ENCODE measurements at regions not wholly inside any gene's neighbourhood (a gene's known extent, or its start where the extent isn't known, plus 50 kb on each side); places are given as distances from the start of the nearest gene placed in this dataset.
A peak's percentile ranks its signal among the peaks of the same experiment; 100 is the strongest.
"Not testable (repeated sequence)": the region's sequence is repeated elsewhere in the genome, so short reads cannot be mapped to it uniquely, and the experiment has no call there.

DNA sequence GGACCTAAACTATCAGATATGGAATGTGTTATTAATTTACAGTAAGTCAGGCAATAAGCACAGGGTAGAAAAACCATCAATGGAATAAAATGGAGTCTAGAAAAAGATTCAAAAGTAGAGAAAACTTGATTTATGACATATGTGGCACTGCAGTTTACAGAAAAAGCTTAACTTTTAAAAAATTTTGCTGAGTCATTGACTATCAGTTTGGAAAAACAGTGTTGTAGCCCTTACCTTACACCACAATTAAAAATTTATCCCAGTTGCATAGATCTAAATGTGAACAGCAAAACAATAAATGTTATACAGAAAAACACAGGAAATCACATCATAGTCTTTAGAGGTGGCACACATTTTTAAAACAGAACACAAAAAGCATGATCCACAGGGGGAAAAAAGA lies 108.5 kb downstream of the USP22 start:
- no peak overlapping the region for H3K9ac ChIP-seq (ENCODE audit: low read length)
- DNase-seq (ENCODE audit: low read depth) = peak; percentile 25
- H3K4me3 ChIP-seq (ENCODE audit: low read length) = no peak overlapping the region
- no peaks in the 10 kb centered on the region for H3K9me3 ChIP-seq (ENCODE audit: control insufficient read depth, low read length)
- no peaks in the 10 kb centered on the region for H3K27me3 ChIP-seq (replicated peaks; ENCODE audit: control insufficient read depth, insufficient read depth, low read length)
- H3K36me3 ChIP-seq (ENCODE audit: control insufficient read depth, insufficient read depth, low read length, severe bottlenecking) = no peaks in the 10 kb centered on the region
- H3K4me1 ChIP-seq (ENCODE audit: control insufficient read depth, insufficient read depth, low read length) = peaks cover 26% of the 10 kb centered on the region

DNA sequence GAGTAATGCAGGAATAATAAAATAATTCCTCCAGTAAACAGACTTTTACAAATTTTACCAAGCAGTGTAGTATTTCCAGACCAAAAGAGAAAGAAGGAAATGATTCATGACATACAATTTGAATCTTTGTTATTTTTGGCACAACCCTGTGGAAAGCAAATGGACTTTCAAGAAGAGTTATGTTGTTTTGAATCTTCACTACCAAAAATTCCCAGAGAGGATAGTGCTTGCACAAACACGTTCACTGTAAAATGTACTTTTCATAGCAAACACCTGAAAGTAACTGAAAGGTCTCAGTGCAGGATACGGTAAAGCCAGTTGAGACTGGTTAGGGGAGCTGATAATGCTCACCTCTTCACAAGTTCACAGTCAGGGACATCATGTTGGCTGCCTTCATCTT lies 107.1 kb downstream of the USP22 start:
- Histone ChIP-seq H3K36me3 (ENCODE audit: control insufficient read depth, insufficient read depth, low read length, severe bottlenecking) (no peaks in the 10 kb centered on the region), H3K4me3 (ENCODE audit: low read length) (peak overlapping the region; percentile 55), H3K9me3 (ENCODE audit: control insufficient read depth, low read length) (no peaks in the 10 kb centered on the region), H3K9ac (ENCODE audit: low read length) (no peak overlapping the region), H3K4me1 (ENCODE audit: control insufficient read depth, insufficient read depth, low read length) (peaks cover 26% of the 10 kb centered on the region), H3K27me3 (replicated peaks; ENCODE audit: control insufficient read depth, insufficient read depth, low read length) (no peaks in the 10 kb centered on the region)
- DNase-seq (ENCODE audit: low read depth) = peak; percentile 81

DNA sequence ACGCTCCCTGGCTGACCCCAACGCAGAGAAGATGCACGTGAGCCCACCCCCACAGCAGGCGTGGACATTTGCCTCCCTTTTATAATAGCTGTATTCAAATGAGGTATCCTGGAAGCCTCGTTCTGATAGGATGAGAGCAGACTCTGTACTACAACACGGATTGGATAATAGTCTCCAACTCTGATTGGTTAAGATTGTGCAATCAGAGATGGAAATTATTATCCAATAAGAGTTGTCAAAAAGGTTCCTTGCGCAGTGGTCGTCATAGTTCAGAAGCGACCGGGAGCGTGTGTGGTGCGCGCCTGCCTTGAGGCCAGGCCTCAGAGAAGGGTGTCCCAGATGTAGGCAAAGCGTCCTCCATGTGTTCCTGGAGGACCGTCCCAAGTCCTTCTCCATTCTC lies 104.6 kb downstream of the USP22 start:
- H3K4me3 ChIP-seq (ENCODE audit: low read length) = no peak overlapping the region
- no peaks in the 10 kb centered on the region for H3K36me3 ChIP-seq (ENCODE audit: control insufficient read depth, insufficient read depth, low read length, severe bottlenecking)
- H3K27me3 ChIP-seq (replicated peaks; ENCODE audit: control insufficient read depth, insufficient read depth, low read length) = no peaks in the 10 kb centered on the region
- peaks cover 26% of the 10 kb centered on the region for H3K4me1 ChIP-seq (ENCODE audit: control insufficient read depth, insufficient read depth, low read length)
- no peaks in the 10 kb centered on the region for H3K9me3 ChIP-seq (ENCODE audit: control insufficient read depth, low read length)
- H3K9ac ChIP-seq (ENCODE audit: low read length) = no peak overlapping the region
- DNase-seq (ENCODE audit: low read depth) = no peak

DNA sequence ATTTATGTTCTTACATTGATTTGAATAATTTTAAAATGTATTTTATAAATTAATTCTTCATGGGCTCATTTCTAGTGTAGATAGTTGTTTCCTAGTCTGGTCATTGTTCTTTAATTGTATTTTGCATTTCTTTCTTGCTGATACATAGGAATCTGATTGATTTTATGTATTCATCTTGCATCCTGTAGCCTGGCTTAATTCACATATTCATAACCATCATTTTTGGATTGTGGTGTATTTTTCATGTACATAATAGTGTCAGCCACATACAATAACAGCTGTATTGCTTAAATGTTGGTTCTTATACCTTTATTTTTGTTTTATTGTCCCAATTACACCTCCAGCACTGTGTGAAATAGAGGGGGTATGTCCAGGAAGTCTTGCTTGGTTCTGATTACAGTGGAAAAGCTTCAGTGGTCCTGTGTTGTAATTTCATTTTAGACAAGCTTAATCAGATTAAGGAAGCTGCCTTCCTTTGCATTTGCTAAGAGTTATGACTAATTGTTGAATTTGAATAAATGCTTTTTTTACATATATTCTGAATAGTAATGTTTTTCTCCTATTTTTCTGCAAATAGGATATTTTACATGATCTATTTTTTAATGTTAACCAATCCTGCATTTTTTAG lies 103.7 kb downstream of the USP22 start:
- DNase-seq (ENCODE audit: low read depth) = no peak
- Histone ChIP-seq H3K9ac (ENCODE audit: low read length) (no peak overlapping the region), H3K36me3 (ENCODE audit: control insufficient read depth, insufficient read depth, low read length, severe bottlenecking) (no peaks in the 10 kb centered on the region), H3K4me3 (ENCODE audit: low read length) (no peak overlapping the region), H3K9me3 (ENCODE audit: control insufficient read depth, low read length) (no peaks in the 10 kb centered on the region), H3K27me3 (replicated peaks; ENCODE audit: control insufficient read depth, insufficient read depth, low read length) (no peaks in the 10 kb centered on the region), H3K4me1 (ENCODE audit: control insufficient read depth, insufficient read depth, low read length) (peaks cover 25% of the 10 kb centered on the region)

DNA sequence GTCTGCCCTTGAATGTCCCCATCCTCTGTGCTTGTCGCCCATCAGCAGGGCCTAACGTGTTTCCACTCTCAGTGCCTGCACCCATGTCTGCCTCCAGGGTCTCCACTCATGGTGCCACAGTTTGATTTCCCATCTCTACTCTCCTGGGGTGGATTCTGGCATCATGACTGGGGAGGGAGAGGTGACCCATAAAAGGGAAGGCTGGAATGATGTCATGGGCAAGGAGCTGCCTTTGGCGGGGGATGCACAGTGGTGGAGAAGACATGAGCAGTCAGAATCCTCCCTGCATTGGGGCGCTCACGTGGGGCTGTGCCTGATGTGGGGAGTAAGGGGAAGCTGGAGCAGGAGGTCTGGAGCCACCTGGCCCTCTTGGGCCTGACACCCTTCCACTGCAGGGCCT lies 100.9 kb downstream of the USP22 start:
- no peak for DNase-seq (ENCODE audit: low read depth)
- no peaks in the 10 kb centered on the region for H3K27me3 ChIP-seq (replicated peaks; ENCODE audit: control insufficient read depth, insufficient read depth, low read length)
- no peaks in the 10 kb centered on the region for H3K36me3 ChIP-seq (ENCODE audit: control insufficient read depth, insufficient read depth, low read length, severe bottlenecking)
- H3K9me3 ChIP-seq (ENCODE audit: control insufficient read depth, low read length) = no peaks in the 10 kb centered on the region
- H3K9ac ChIP-seq (ENCODE audit: low read length) = no peak overlapping the region
- H3K4me3 ChIP-seq (ENCODE audit: low read length) = no peak overlapping the region
- H3K4me1 ChIP-seq (ENCODE audit: control insufficient read depth, insufficient read depth, low read length) = peaks cover 5% of the 10 kb centered on the region

DNA sequence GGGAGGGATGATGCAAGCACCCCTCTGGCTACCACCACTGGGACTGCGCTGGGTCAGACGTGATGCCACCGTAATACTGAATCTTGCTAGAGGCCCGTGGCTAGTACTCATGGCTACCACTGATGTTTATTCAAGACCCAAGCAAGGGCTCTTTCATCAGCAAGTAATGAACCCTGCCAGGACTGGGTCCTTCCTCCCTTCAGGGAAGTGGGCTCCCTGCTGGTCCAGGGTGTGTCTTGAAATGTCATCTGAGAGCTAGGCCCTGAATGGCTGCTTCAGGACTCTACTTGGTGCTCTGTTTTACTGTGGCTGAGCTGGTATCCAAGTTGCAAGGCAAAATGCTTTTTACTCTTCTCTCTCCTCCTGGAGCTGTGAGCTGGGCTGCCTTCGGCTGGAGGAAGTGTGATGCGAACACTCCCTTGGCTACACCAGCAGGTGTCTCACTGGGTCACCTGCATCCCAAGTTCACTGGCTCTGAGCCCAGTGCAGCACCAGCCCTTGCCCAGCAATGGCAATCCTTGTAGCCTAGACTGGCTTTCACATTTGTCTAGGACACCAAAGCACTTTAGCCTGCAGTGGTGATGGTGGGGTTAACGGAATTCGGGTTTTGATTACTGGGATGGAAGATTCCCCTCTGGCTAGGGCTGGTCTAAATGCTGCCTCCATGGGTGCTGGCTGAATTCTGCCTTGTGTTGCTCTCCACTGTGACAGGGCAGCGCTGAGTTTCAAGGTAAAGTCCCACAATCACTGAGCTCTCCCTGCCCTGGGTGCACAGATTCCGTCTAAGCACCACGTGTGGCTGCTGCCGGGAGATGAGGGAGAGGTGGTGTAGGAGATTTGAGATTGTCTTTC lies 98.6 kb downstream of the USP22 start:
- H3K4me3 ChIP-seq (ENCODE audit: low read length) = no peak overlapping the region
- no peaks in the 10 kb centered on the region for H3K27me3 ChIP-seq (replicated peaks; ENCODE audit: control insufficient read depth, insufficient read depth, low read length)
- no peak for DNase-seq (ENCODE audit: low read depth)
- no peaks in the 10 kb centered on the region for H3K4me1 ChIP-seq (ENCODE audit: control insufficient read depth, insufficient read depth, low read length)
- H3K36me3 ChIP-seq (ENCODE audit: control insufficient read depth, insufficient read depth, low read length, severe bottlenecking) = no peaks in the 10 kb centered on the region
- no peaks in the 10 kb centered on the region for H3K9me3 ChIP-seq (ENCODE audit: control insufficient read depth, low read length)
- H3K9ac ChIP-seq (ENCODE audit: low read length) = no peak overlapping the region

DNA sequence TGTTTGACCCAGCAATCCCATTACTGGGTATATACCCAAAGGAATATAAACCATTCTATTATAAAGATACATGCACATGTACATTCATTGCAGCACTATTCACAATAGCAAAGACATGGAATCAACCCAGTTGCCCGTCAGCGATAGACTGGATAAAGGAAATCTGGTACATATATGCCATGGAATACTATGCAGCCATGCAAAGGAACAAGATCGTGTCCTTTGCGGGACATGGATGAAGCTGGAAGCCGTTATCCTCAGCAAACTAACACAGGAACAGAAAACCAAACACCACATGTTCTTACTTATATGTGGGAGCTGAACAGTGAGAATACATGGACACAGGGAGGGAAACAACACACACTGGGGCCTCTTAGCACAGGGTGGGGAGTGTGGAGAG lies 95.1 kb downstream of the USP22 start:
- not testable (repeated sequence) for DNase-seq (ENCODE audit: low read depth); H3K27me3 ChIP-seq (replicated peaks; ENCODE audit: control insufficient read depth, insufficient read depth, low read length); H3K9me3 ChIP-seq (ENCODE audit: control insufficient read depth, low read length); H3K4me1 ChIP-seq (ENCODE audit: control insufficient read depth, insufficient read depth, low read length); H3K9ac ChIP-seq (ENCODE audit: low read length); H3K36me3 ChIP-seq (ENCODE audit: control insufficient read depth, insufficient read depth, low read length, severe bottlenecking); H3K4me3 ChIP-seq (ENCODE audit: low read length)

DNA sequence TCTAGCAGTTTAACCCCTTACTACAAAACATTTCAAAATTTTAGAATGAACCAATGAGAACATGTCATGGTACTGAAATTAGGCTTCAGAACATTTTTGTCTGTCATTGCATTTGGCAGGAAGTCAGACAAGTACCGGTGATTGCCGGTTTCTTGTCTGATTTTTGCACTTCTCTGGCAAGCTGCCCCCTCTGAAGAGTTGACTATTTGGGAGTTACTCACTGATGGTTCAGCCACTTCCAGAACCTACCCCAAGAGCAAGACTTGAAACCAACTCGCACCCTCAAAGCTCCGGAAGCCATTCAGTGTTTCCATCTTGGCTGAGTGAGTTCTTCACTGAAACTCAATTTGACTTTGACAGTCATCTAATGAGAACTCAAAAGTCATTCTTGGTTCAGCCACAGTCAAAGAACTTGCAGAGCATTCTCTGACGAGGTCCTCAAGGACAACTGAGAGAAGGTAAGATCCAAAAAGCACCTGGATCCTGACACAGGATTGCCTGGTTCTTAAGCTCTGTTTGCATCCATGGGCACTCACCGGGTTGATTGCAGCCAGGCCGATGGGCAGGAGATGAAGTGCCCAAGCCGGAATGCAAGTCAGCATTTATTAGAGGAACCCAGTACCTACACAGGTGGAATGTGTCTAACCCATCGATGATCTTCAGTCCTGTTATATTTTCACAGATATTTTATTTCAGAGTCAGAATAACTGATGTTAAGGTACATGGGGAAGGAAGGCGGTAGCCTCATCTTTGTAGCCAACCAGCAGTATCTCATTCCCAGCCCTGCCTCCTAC lies 93.6 kb downstream of the USP22 start:
- H3K36me3 ChIP-seq (ENCODE audit: control insufficient read depth, insufficient read depth, low read length, severe bottlenecking) = no peaks in the 10 kb centered on the region
- H3K4me1 ChIP-seq (ENCODE audit: control insufficient read depth, insufficient read depth, low read length) = no peaks in the 10 kb centered on the region
- peaks cover 6% of the 10 kb centered on the region for H3K27me3 ChIP-seq (replicated peaks; ENCODE audit: control insufficient read depth, insufficient read depth, low read length)
- no peak for DNase-seq (ENCODE audit: low read depth)
- no peak overlapping the region for H3K4me3 ChIP-seq (ENCODE audit: low read length)
- no peak overlapping the region for H3K9ac ChIP-seq (ENCODE audit: low read length)
- H3K9me3 ChIP-seq (ENCODE audit: control insufficient read depth, low read length) = no peaks in the 10 kb centered on the region
